Mesothelial cell of epicardium (in vitro differentiated cells): ENCODE measurements at regions not wholly inside any gene's neighbourhood (a gene's known extent, or its start where the extent isn't known, plus 50 kb on each side); places are given as distances from the start of the nearest gene placed in this dataset.

ENCODE experiments used
- DNase-seq, 2 experiments: peaks; one replicate each; pipeline ENCODE4 v3.0.0; 2021; ENCODE audit warnings: low spot score in 2 of 2; ENCODE audit not compliant: unreplicated experiment in 2 of 2
- H3K27ac Mint-ChIP-seq: 2 replicates; pipeline ENCODE4 v1.8.0; 2021; ENCODE audit warnings: mixed read lengths
- H3K27me3 Mint-ChIP-seq: 2 replicates; pipeline ENCODE4 v1.8.0; 2021; ENCODE audit warnings: low read depth, mixed read lengths
- H3K36me3 Mint-ChIP-seq: 2 replicates; pipeline ENCODE4 v1.8.0; 2021; ENCODE audit warnings: mixed read lengths
- H3K4me1 Mint-ChIP-seq: 2 replicates; pipeline ENCODE4 v1.8.0; 2021; ENCODE audit warnings: mixed read lengths
- H3K4me3 Mint-ChIP-seq: 2 replicates; pipeline ENCODE4 v1.8.0; 2021; ENCODE audit warnings: mild to moderate bottlenecking, moderate library complexity, mixed read lengths
- H3K9me3 Mint-ChIP-seq: 2 replicates; pipeline ENCODE4 v1.8.0; 2021; ENCODE audit warnings: mixed read lengths
- CTCF ChIP-seq: fragments of 200-600 bp; sonication (generic); IDR thresholded peaks from one replicate; pipeline ENCODE4 v1.5.0; 2021; ENCODE audit warnings: antibody characterized with exemption; ENCODE audit not compliant: unreplicated experiment

GRCh38 chr12:59014885-59015284 lies 94.6 kb upstream of the LRIG3 start:
- no peak for DNase-seq
- H3K4me1 Mint-ChIP-seq: peaks cover 12% of the 10 kb centered on the region
- H3K9me3 Mint-ChIP-seq: no peaks in the 10 kb centered on the region
- no peak for TF ChIP-seq CTCF
- H3K4me3 Mint-ChIP-seq: no peak overlapping the region
- H3K27ac Mint-ChIP-seq: no peak overlapping the region
- H3K36me3 Mint-ChIP-seq: no peaks in the 10 kb centered on the region
- H3K27me3 Mint-ChIP-seq: no peaks in the 10 kb centered on the region

GRCh38 chr12:59010941-59011340 lies 90.6 kb upstream of the LRIG3 start:
- DNase-seq: no peak
- Mint-ChIP-seq H3K4me1 (peaks cover 10% of the 10 kb centered on the region), H3K9me3 (no peaks in the 10 kb centered on the region), H3K27ac (no peak overlapping the region), H3K36me3 (no peaks in the 10 kb centered on the region), H3K4me3 (no peak overlapping the region), H3K27me3 (no peaks in the 10 kb centered on the region)
- TF ChIP-seq CTCF: no peak

GRCh38 chr12:59010118-59010517 lies 89.8 kb upstream of the LRIG3 start:
- H3K27ac Mint-ChIP-seq: no peak overlapping the region
- DNase-seq: no peak
- no peak overlapping the region for H3K4me3 Mint-ChIP-seq
- peaks cover 8% of the 10 kb centered on the region for H3K4me1 Mint-ChIP-seq
- TF ChIP-seq CTCF: no peak
- H3K9me3 Mint-ChIP-seq: no peaks in the 10 kb centered on the region
- H3K27me3 Mint-ChIP-seq: no peaks in the 10 kb centered on the region
- no peaks in the 10 kb centered on the region for H3K36me3 Mint-ChIP-seq

- no peak for TF ChIP-seq CTCF
- no peaks in the 10 kb centered on the region for H3K27me3 Mint-ChIP-seq
- no peak for DNase-seq
- H3K36me3 Mint-ChIP-seq: no peaks in the 10 kb centered on the region
- no peaks in the 10 kb centered on the region for H3K9me3 Mint-ChIP-seq
- H3K27ac Mint-ChIP-seq: no peak overlapping the region
- H3K4me1 Mint-ChIP-seq: peaks cover 4% of the 10 kb centered on the region
- H3K4me3 Mint-ChIP-seq: no peak overlapping the region
These were observed 87.3 kb upstream of the LRIG3 start for GRCh38 chr12:59007620-59008019.

GRCh38 chr12:59005193-59005955 lies 85.1 kb upstream of the LRIG3 start:
- no peak for TF ChIP-seq CTCF
- Mint-ChIP-seq H3K9me3 (no peaks in the 10 kb centered on the region), H3K27ac (no peak overlapping the region), H3K4me1 (peaks cover 2% of the 10 kb centered on the region), H3K27me3 (no peaks in the 10 kb centered on the region), H3K4me3 (no peak overlapping the region), H3K36me3 (no peaks in the 10 kb centered on the region)
- DNase-seq: no peak

- no peak for TF ChIP-seq CTCF
- no peak overlapping the region for H3K27ac Mint-ChIP-seq
- no peaks in the 10 kb centered on the region for H3K27me3 Mint-ChIP-seq
- no peaks in the 10 kb centered on the region for H3K36me3 Mint-ChIP-seq
- H3K4me3 Mint-ChIP-seq: no peak overlapping the region
- no peaks in the 10 kb centered on the region for H3K9me3 Mint-ChIP-seq
- H3K4me1 Mint-ChIP-seq: no peaks in the 10 kb centered on the region
- no peak for DNase-seq
These were observed 84.2 kb upstream of the LRIG3 start for GRCh38 chr12:59004456-59004855.
